Dermis microvascular lymphatic vessel endothelial cell (primary cell): ENCODE measurements at regions not wholly inside any gene's neighbourhood (a gene's known extent, or its start where the extent isn't known, plus 50 kb on each side); places are given as distances from the start of the nearest gene placed in this dataset.
"Not testable (repeated sequence)": the region's sequence is repeated elsewhere in the genome, so short reads cannot be mapped to it uniquely, and the experiment has no call there.

ENCODE experiments used
- DNase-seq, 2 donors: peaks; one replicate each; pipeline versions ENCODE4 v3.0.0 to v3.0.0-alpha.2; 2010; ENCODE audit warnings: low read depth in 2 of 2

GRCh38 chr4:8976466-8977128, 105.0 kb upstream of the HMX1 start:
- not testable (repeated sequence) for DNase-seq

- DNase-seq: not testable (repeated sequence)
These were observed 101.0 kb upstream of the HMX1 start for GRCh38 chr4:8972635-8973034.

GRCh38 chr4:8965896-8966295, 94.3 kb upstream of the HMX1 start:
- DNase-seq: not testable (repeated sequence)

- DNase-seq: not testable (repeated sequence)
These were observed 92.7 kb upstream of the HMX1 start for GRCh38 chr4:8964201-8964788.

GRCh38 chr4:8963533-8963932, 91.9 kb upstream of the HMX1 start:
- not testable (repeated sequence) for DNase-seq

- DNase-seq: peak; percentile 23 to 55
These were observed 89.7 kb upstream of the HMX1 start for GRCh38 chr4:8961343-8961742.

- not testable (repeated sequence) for DNase-seq
These were observed 87.8 kb upstream of the HMX1 start for GRCh38 chr4:8959471-8959870.

- not testable (repeated sequence) for DNase-seq
These were observed 82.4 kb upstream of the HMX1 start for GRCh38 chr4:8954001-8954400.

- not testable (repeated sequence) for DNase-seq
These were observed 81.2 kb upstream of the HMX1 start for GRCh38 chr4:8952791-8953190.

- not testable (repeated sequence) for DNase-seq
These were observed 80.5 kb upstream of the HMX1 start for GRCh38 chr4:8952109-8952508.

GRCh38 chr4:8945506-8945905, 73.9 kb upstream of the HMX1 start:
- not testable (repeated sequence) for DNase-seq

GRCh38 chr4:8943367-8943766, 71.7 kb upstream of the HMX1 start:
- not testable (repeated sequence) for DNase-seq

GRCh38 chr4:8942088-8942487, 70.4 kb upstream of the HMX1 start:
- DNase-seq: not testable (repeated sequence)

- DNase-seq: not testable (repeated sequence)
These were observed 69.8 kb upstream of the HMX1 start for GRCh38 chr4:8941492-8941805.

GRCh38 chr4:8940792-8941491, 69.3 kb upstream of the HMX1 start:
- no peak for DNase-seq

GRCh38 chr4:8939840-8940742, 68.5 kb upstream of the HMX1 start:
- no peak for DNase-seq

GRCh38 chr4:8939160-8939839, 67.7 kb upstream of the HMX1 start:
- DNase-seq: no peak

GRCh38 chr4:8938623-8939022, 67.0 kb upstream of the HMX1 start:
- DNase-seq: no peak

- no peak for DNase-seq
These were observed 66.5 kb upstream of the HMX1 start for GRCh38 chr4:8938137-8938536.

- DNase-seq: no peak
These were observed 61.2 kb upstream of the HMX1 start for GRCh38 chr4:8932884-8933283.

- DNase-seq: no peak
These were observed 56.4 kb upstream of the HMX1 start for GRCh38 chr4:8928074-8928473.
